ENCODE measurements at regions not wholly inside any gene's neighbourhood (a gene's known extent, or its start where the extent isn't known, plus 50 kb on each side); places are given as distances from the start of the nearest gene placed in this dataset.
A peak's percentile ranks its signal among the peaks of the same experiment; 100 is the strongest.

- H3K27me3 Mint-ChIP-seq (ENCODE audit: insufficient read depth): peaks cover 4% of the 10 kb centered on the region
- no peak overlapping the region for H3K27ac Mint-ChIP-seq
- no peaks in the 10 kb centered on the region for H3K27me3 ChIP-seq (ENCODE audit: control insufficient read depth, insufficient read depth, low read length, poor library complexity, severe bottlenecking)
- H3K36me3 Mint-ChIP-seq (ENCODE audit: low read depth): peaks cover 4% of the 10 kb centered on the region
- H3K4me1 Mint-ChIP-seq: peaks cover 19% of the 10 kb centered on the region
- H3K4me3 Mint-ChIP-seq: no peak overlapping the region
- peak; percentile 78 for TF ChIP-seq CTCF (conservative IDR thresholded peaks at IDR 0.05)
- 76 to 80% methylated on average over 2 of the region's 2 CpGs for WGBS, 2 experiments (ENCODE audit: insufficient coverage in 1 of 2, insufficient read length in 1 of 2)
- peaks cover 4% of the 10 kb centered on the region for H3K4me1 ChIP-seq (ENCODE audit: control insufficient read depth, insufficient read depth, low read length)
- DNase-seq: peak; percentile 43
- H3K4me3 ChIP-seq (ENCODE audit: low read length): no peak overlapping the region
- H3K9me3 Mint-ChIP-seq: peaks cover 31% of the 10 kb centered on the region
- no peak overlapping the region for H3K27ac ChIP-seq (ENCODE audit: low read depth, low read length)
- H3K9ac ChIP-seq (ENCODE audit: extremely low read depth, low read length, poor library complexity, severe bottlenecking): no peak overlapping the region
- H3K9me3 ChIP-seq (ENCODE audit: control insufficient read depth, low read length): peaks cover 25% of the 10 kb centered on the region
- H3K36me3 ChIP-seq (ENCODE audit: control insufficient read depth, insufficient read depth, low read length): no peaks in the 10 kb centered on the region
Measured at GRCh38 chr15:91522605-91523332, 330.7 kb upstream of the SLCO3A1 start.

GRCh38 chr15:91523596-91523995 lies 329.9 kb upstream of the SLCO3A1 start:
- no peak overlapping the region for H3K4me3 Mint-ChIP-seq
- H3K27me3 Mint-ChIP-seq (ENCODE audit: insufficient read depth): peaks cover 4% of the 10 kb centered on the region
- Histone ChIP-seq H3K4me3 (ENCODE audit: low read length) (no peak overlapping the region), H3K36me3 (ENCODE audit: control insufficient read depth, insufficient read depth, low read length) (no peaks in the 10 kb centered on the region), H3K4me1 (ENCODE audit: control insufficient read depth, insufficient read depth, low read length) (peaks cover 4% of the 10 kb centered on the region), H3K27me3 (ENCODE audit: control insufficient read depth, insufficient read depth, low read length, poor library complexity, severe bottlenecking) (no peaks in the 10 kb centered on the region), H3K9ac (ENCODE audit: extremely low read depth, low read length, poor library complexity, severe bottlenecking) (no peak overlapping the region), H3K9me3 (ENCODE audit: control insufficient read depth, low read length) (peaks cover 25% of the 10 kb centered on the region), H3K27ac (ENCODE audit: low read depth, low read length) (no peak overlapping the region)
- peaks cover 12% of the 10 kb centered on the region for H3K4me1 Mint-ChIP-seq
- WGBS, 2 experiments (ENCODE audit: insufficient coverage in 1 of 2, insufficient read length in 1 of 2): 90% methylated on average over 1 of the region's 1 CpG; no CpG with 5 or more reads in 1 of the 2 experiments
- TF ChIP-seq CTCF (conservative IDR thresholded peaks at IDR 0.05): no peak
- no peak for DNase-seq
- H3K9me3 Mint-ChIP-seq: peaks cover 31% of the 10 kb centered on the region
- H3K36me3 Mint-ChIP-seq (ENCODE audit: low read depth): peaks cover 4% of the 10 kb centered on the region
- H3K27ac Mint-ChIP-seq: no peak overlapping the region

- no peak for TF ChIP-seq CTCF (conservative IDR thresholded peaks at IDR 0.05)
- Mint-ChIP-seq H3K9me3 (peaks cover 31% of the 10 kb centered on the region), H3K4me3 (no peak overlapping the region)
Measured at GRCh38 chr15:91524534-91524933, 329.0 kb upstream of the SLCO3A1 start.

More at GRCh38 chr15:91524534-91524933, 329.0 kb upstream of the SLCO3A1 start:
- Histone ChIP-seq H3K4me3 (ENCODE audit: low read length) (no peak overlapping the region), H3K9ac (ENCODE audit: extremely low read depth, low read length, poor library complexity, severe bottlenecking) (no peak overlapping the region), H3K4me1 (ENCODE audit: control insufficient read depth, insufficient read depth, low read length) (peaks cover 4% of the 10 kb centered on the region), H3K27ac (ENCODE audit: low read depth, low read length) (no peak overlapping the region), H3K27me3 (ENCODE audit: control insufficient read depth, insufficient read depth, low read length, poor library complexity, severe bottlenecking) (no peaks in the 10 kb centered on the region), H3K36me3 (ENCODE audit: control insufficient read depth, insufficient read depth, low read length) (no peaks in the 10 kb centered on the region), H3K9me3 (ENCODE audit: control insufficient read depth, low read length) (peaks cover 25% of the 10 kb centered on the region)
- H3K27me3 Mint-ChIP-seq (ENCODE audit: insufficient read depth): peaks cover 4% of the 10 kb centered on the region
- H3K4me1 Mint-ChIP-seq: peaks cover 9% of the 10 kb centered on the region
- 97% methylated on average over 2 of the region's 2 CpGs; no CpG with 5 or more reads in 1 of the 2 experiments for WGBS, 2 experiments (ENCODE audit: insufficient coverage in 1 of 2, insufficient read length in 1 of 2)
- DNase-seq: no peak
- no peak overlapping the region for H3K27ac Mint-ChIP-seq
- peaks cover 4% of the 10 kb centered on the region for H3K36me3 Mint-ChIP-seq (ENCODE audit: low read depth)
